ENCODE measurements at regions not wholly inside any gene's neighbourhood (a gene's known extent, or its start where the extent isn't known, plus 50 kb on each side); places are given as distances from the start of the nearest gene placed in this dataset.
"Not testable (repeated sequence)": the region's sequence is repeated elsewhere in the genome, so short reads cannot be mapped to it uniquely, and the experiment has no call there.

- no peak for DNase-seq
These were observed 472.0 kb upstream of the KLF6 start for GRCh38 chr10:4256971-4257370.

- DNase-seq: peak; percentile 43
These were observed 470.7 kb upstream of the KLF6 start for GRCh38 chr10:4255751-4256150.

GRCh38 chr10:4254101-4254994, 469.3 kb upstream of the KLF6 start:
- DNase-seq: peak; percentile 88

GRCh38 chr10:4252701-4253100, 467.7 kb upstream of the KLF6 start:
- DNase-seq: no peak

GRCh38 chr10:4250587-4250887, 465.5 kb upstream of the KLF6 start:
- no peak for DNase-seq

- DNase-seq: no peak
These were observed 465.0 kb upstream of the KLF6 start for GRCh38 chr10:4249841-4250586.

- no peak for DNase-seq
These were observed 462.4 kb upstream of the KLF6 start for GRCh38 chr10:4247379-4247778.

GRCh38 chr10:4246881-4247358, 461.9 kb upstream of the KLF6 start:
- peak; percentile 93 for DNase-seq

GRCh38 chr10:4243651-4244050, 458.6 kb upstream of the KLF6 start:
- peak; percentile 99 for DNase-seq

GRCh38 chr10:4243169-4243568, 458.2 kb upstream of the KLF6 start:
- DNase-seq: no peak

- peak; percentile 89 for DNase-seq
These were observed 457.6 kb upstream of the KLF6 start for GRCh38 chr10:4242561-4243035.

GRCh38 chr10:4241724-4242345, 456.8 kb upstream of the KLF6 start:
- DNase-seq: peak; percentile 100

GRCh38 chr10:4240608-4241197, 455.7 kb upstream of the KLF6 start:
- peak; percentile 98 for DNase-seq

- peak; percentile 30 for DNase-seq
These were observed 454.2 kb upstream of the KLF6 start for GRCh38 chr10:4239186-4239585.

GRCh38 chr10:4236905-4237304, 451.9 kb upstream of the KLF6 start:
- not testable (repeated sequence) for DNase-seq

GRCh38 chr10:4234661-4235060, 449.7 kb upstream of the KLF6 start:
- no peak for DNase-seq

- DNase-seq: no peak
These were observed 446.4 kb upstream of the KLF6 start for GRCh38 chr10:4231439-4231838.

GRCh38 chr10:4230036-4230435, 445.0 kb upstream of the KLF6 start:
- DNase-seq: no peak

GRCh38 chr10:4229106-4229505, 444.1 kb upstream of the KLF6 start:
- DNase-seq: no peak

- DNase-seq: no peak
These were observed 442.6 kb upstream of the KLF6 start for GRCh38 chr10:4227586-4227985.

GRCh38 chr10:4226941-4227540, 442.0 kb upstream of the KLF6 start:
- no peak for DNase-seq

GRCh38 chr10:4224178-4224577, 439.2 kb upstream of the KLF6 start:
- no peak for DNase-seq

Data from fibroblast of skin of scalp (primary cell).